ENCODE measurements at regions not wholly inside any gene's neighbourhood (a gene's known extent, or its start where the extent isn't known, plus 50 kb on each side); places are given as distances from the start of the nearest gene placed in this dataset.
"Not testable (repeated sequence)": the region's sequence is repeated elsewhere in the genome, so short reads cannot be mapped to it uniquely, and the experiment has no call there.

GRCh38 chr7:120059641-120060040, 213.3 kb upstream of the KCND2 start:
- ATAC-seq (ENCODE audit: insufficient read depth, low FRiP score) (no peak), DNase-seq (no peak)
- no peaks in the 10 kb centered on the region for H3K4me1 ChIP-seq (ENCODE audit: control insufficient read depth in 5 of 5, insufficient read depth in 5 of 5, low read length in 5 of 5)
- 77 to 80% methylated on average over 1 of the region's 1 CpG for WGBS, 2 donors
- no peaks in the 10 kb centered on the region for H3K36me3 ChIP-seq (ENCODE audit: control insufficient read depth in 4 of 4, insufficient read depth in 4 of 4, low read length in 4 of 4)
- H3K4me3 ChIP-seq, result no peak overlapping the region
- no peak overlapping the region for H3K27ac ChIP-seq (ENCODE audit: low read depth in 1 of 2, low read length in 1 of 2)
- H3K27me3 ChIP-seq (ENCODE audit: control insufficient read depth in 3 of 3, insufficient read depth in 3 of 3, low read length in 2 of 3), result no peaks in the 10 kb centered on the region
- H3K9me3 ChIP-seq (ENCODE audit: control insufficient read depth in 4 of 4, insufficient read depth in 3 of 4, low read length in 3 of 4), result peaks cover 0 to 9% (median 0%) of the 10 kb centered on the region in 4 donors
- no peak for TF ChIP-seq CTCF (IDR thresholded peaks at IDR 0.05; ENCODE audit: control extremely low read depth, extremely low read depth)
- H3K9ac ChIP-seq (ENCODE audit: insufficient read depth in 1 of 2, low read length in 2 of 2), result no peak overlapping the region

- DNase-seq (no peak), ATAC-seq (ENCODE audit: insufficient read depth, low FRiP score) (no peak)
- no peaks in the 10 kb centered on the region for H3K4me1 ChIP-seq (ENCODE audit: control insufficient read depth in 5 of 5, insufficient read depth in 5 of 5, low read length in 5 of 5)
- H3K4me3 ChIP-seq, result no peak overlapping the region
- H3K36me3 ChIP-seq (ENCODE audit: control insufficient read depth in 4 of 4, insufficient read depth in 4 of 4, low read length in 4 of 4), result no peaks in the 10 kb centered on the region
- H3K27ac ChIP-seq (ENCODE audit: low read depth in 1 of 2, low read length in 1 of 2), result no peak overlapping the region
- no peak for TF ChIP-seq CTCF (IDR thresholded peaks at IDR 0.05; ENCODE audit: control extremely low read depth, extremely low read depth)
- no peak overlapping the region for H3K9ac ChIP-seq (ENCODE audit: insufficient read depth in 1 of 2, low read length in 2 of 2)
- H3K27me3 ChIP-seq (ENCODE audit: control insufficient read depth in 3 of 3, insufficient read depth in 3 of 3, low read length in 2 of 3), result no peaks in the 10 kb centered on the region
- 62 to 73% methylated on average over 4 of the region's 4 CpGs for WGBS, 2 donors
- H3K9me3 ChIP-seq (ENCODE audit: control insufficient read depth in 4 of 4, insufficient read depth in 3 of 4, low read length in 3 of 4), result peaks cover 0 to 9% (median 0%) of the 10 kb centered on the region in 4 donors
Observed at GRCh38 chr7:120060281-120060680, 212.7 kb upstream of the KCND2 start.

- no peak overlapping the region for H3K4me3 ChIP-seq
- H3K9me3 ChIP-seq (ENCODE audit: control insufficient read depth in 4 of 4, insufficient read depth in 3 of 4, low read length in 3 of 4), result peaks cover 0 to 9% (median 0%) of the 10 kb centered on the region in 4 donors
- no peaks in the 10 kb centered on the region for H3K36me3 ChIP-seq (ENCODE audit: control insufficient read depth in 4 of 4, insufficient read depth in 4 of 4, low read length in 4 of 4)
- ATAC-seq (ENCODE audit: insufficient read depth, low FRiP score) (no peak), DNase-seq (no peak)
- H3K27me3 ChIP-seq (ENCODE audit: control insufficient read depth in 3 of 3, insufficient read depth in 3 of 3, low read length in 2 of 3), result no peaks in the 10 kb centered on the region
- no peak overlapping the region for H3K27ac ChIP-seq (ENCODE audit: low read depth in 1 of 2, low read length in 1 of 2)
- no peaks in the 10 kb centered on the region for H3K4me1 ChIP-seq (ENCODE audit: control insufficient read depth in 5 of 5, insufficient read depth in 5 of 5, low read length in 5 of 5)
- TF ChIP-seq CTCF (IDR thresholded peaks at IDR 0.05; ENCODE audit: control extremely low read depth, extremely low read depth), result no peak
- H3K9ac ChIP-seq (ENCODE audit: insufficient read depth in 1 of 2, low read length in 2 of 2), result no peak overlapping the region
- WGBS, 2 donors, result 85 to 88% methylated on average over 7 of the region's 7 CpGs
Observed at GRCh38 chr7:120060875-120061274, 212.1 kb upstream of the KCND2 start.

GRCh38 chr7:120064565-120064964, 208.4 kb upstream of the KCND2 start:
- H3K9ac ChIP-seq (ENCODE audit: insufficient read depth in 1 of 2, low read length in 2 of 2), result no peak overlapping the region
- H3K4me3 ChIP-seq, result no peak overlapping the region
- H3K4me1 ChIP-seq (ENCODE audit: control insufficient read depth in 5 of 5, insufficient read depth in 5 of 5, low read length in 5 of 5), result no peaks in the 10 kb centered on the region
- no peak for TF ChIP-seq CTCF (IDR thresholded peaks at IDR 0.05; ENCODE audit: control extremely low read depth, extremely low read depth)
- DNase-seq, result peak in 2 of 3 donors; percentile 65 to 77
- H3K9me3 ChIP-seq (ENCODE audit: control insufficient read depth in 4 of 4, insufficient read depth in 3 of 4, low read length in 3 of 4), result peaks cover 0 to 6% (median 2%) of the 10 kb centered on the region in 4 donors
- H3K27ac ChIP-seq (ENCODE audit: low read depth in 1 of 2, low read length in 1 of 2), result no peak overlapping the region
- H3K27me3 ChIP-seq (ENCODE audit: control insufficient read depth in 3 of 3, insufficient read depth in 3 of 3, low read length in 2 of 3), result no peaks in the 10 kb centered on the region
- no peak for ATAC-seq (ENCODE audit: insufficient read depth, low FRiP score)
- no peaks in the 10 kb centered on the region for H3K36me3 ChIP-seq (ENCODE audit: control insufficient read depth in 4 of 4, insufficient read depth in 4 of 4, low read length in 4 of 4)

GRCh38 chr7:120066898-120067297, 206.1 kb upstream of the KCND2 start:
- not testable (repeated sequence) for H3K9me3 ChIP-seq (ENCODE audit: control insufficient read depth in 4 of 4, insufficient read depth in 3 of 4, low read length in 3 of 4); H3K4me3 ChIP-seq; DNase-seq; H3K4me1 ChIP-seq (ENCODE audit: control insufficient read depth in 5 of 5, insufficient read depth in 5 of 5, low read length in 5 of 5); ATAC-seq (ENCODE audit: insufficient read depth, low FRiP score); H3K9ac ChIP-seq (ENCODE audit: insufficient read depth in 1 of 2, low read length in 2 of 2); H3K36me3 ChIP-seq (ENCODE audit: control insufficient read depth in 4 of 4, insufficient read depth in 4 of 4, low read length in 4 of 4); H3K27me3 ChIP-seq (ENCODE audit: control insufficient read depth in 3 of 3, insufficient read depth in 3 of 3, low read length in 2 of 3); H3K27ac ChIP-seq (ENCODE audit: low read depth in 1 of 2, low read length in 1 of 2)
